ENCODE measurements at regions not wholly inside any gene's neighbourhood (a gene's known extent, or its start where the extent isn't known, plus 50 kb on each side); places are given as distances from the start of the nearest gene placed in this dataset.

- Histone ChIP-seq H3K27ac (ENCODE audit: low read depth, low read length) (no peak overlapping the region), H3K36me3 (ENCODE audit: control insufficient read depth in 1 of 2, insufficient read depth in 2 of 2, low read length in 2 of 2) (no peaks in the 10 kb centered on the region), H3K9ac (ENCODE audit: low read depth in 1 of 2, low read length in 2 of 2) (no peak overlapping the region), H3K4me1 (ENCODE audit: control insufficient read depth in 1 of 2, insufficient read depth in 2 of 2, low read length in 2 of 2) (no peaks in the 10 kb centered on the region), H3K4me3 (ENCODE audit: low read depth in 1 of 2, low read length in 2 of 2) (no peak overlapping the region), H3K9me3 (ENCODE audit: control insufficient read depth in 1 of 2, low read length in 2 of 2) (peaks cover 14 to 20% of the 10 kb centered on the region in 2 donors), H3K27me3 (ENCODE audit: control insufficient read depth in 1 of 2, insufficient read depth in 2 of 2, low read length in 2 of 2) (no peaks in the 10 kb centered on the region)
These were observed 66.2 kb upstream of the CDK13 start for GRCh38 chr7:39883812-39884390.

GRCh38 chr7:39888171-39888853, 61.7 kb upstream of the CDK13 start:
- Histone ChIP-seq H3K36me3 (ENCODE audit: control insufficient read depth in 1 of 2, insufficient read depth in 2 of 2, low read length in 2 of 2) (no peaks in the 10 kb centered on the region), H3K27me3 (ENCODE audit: control insufficient read depth in 1 of 2, insufficient read depth in 2 of 2, low read length in 2 of 2) (no peaks in the 10 kb centered on the region), H3K9ac (ENCODE audit: low read depth in 1 of 2, low read length in 2 of 2) (no peak overlapping the region), H3K9me3 (ENCODE audit: control insufficient read depth in 1 of 2, low read length in 2 of 2) (no peaks in the 10 kb centered on the region), H3K4me3 (ENCODE audit: low read depth in 1 of 2, low read length in 2 of 2) (no peak overlapping the region), H3K4me1 (ENCODE audit: control insufficient read depth in 1 of 2, insufficient read depth in 2 of 2, low read length in 2 of 2) (no peaks in the 10 kb centered on the region), H3K27ac (ENCODE audit: low read depth, low read length) (no peak overlapping the region)

DNA sequence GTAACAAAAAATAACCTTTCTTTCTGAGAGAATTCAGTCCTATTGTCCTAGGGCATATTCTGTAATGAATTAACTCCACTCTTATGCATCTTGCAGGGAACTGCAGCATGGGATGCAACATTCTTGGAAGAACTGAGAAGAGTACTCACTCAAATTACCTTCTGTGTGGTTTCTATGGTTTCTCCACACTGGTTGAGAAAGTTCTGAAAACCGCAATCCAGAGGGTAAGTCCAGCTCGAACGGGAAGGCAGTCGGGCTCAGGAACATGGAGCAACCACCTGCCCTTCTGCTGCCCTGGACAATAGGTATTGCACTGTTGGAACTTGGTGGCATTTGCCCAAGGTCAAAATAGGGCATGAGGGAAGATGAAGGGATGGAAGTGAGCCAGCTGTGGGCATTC, 59.6 kb upstream of the CDK13 start:
- Histone ChIP-seq H3K36me3 (ENCODE audit: control insufficient read depth in 1 of 2, insufficient read depth in 2 of 2, low read length in 2 of 2) (no peaks in the 10 kb centered on the region), H3K9ac (ENCODE audit: low read depth in 1 of 2, low read length in 2 of 2) (no peak overlapping the region), H3K27ac (ENCODE audit: low read depth, low read length) (no peak overlapping the region), H3K27me3 (ENCODE audit: control insufficient read depth in 1 of 2, insufficient read depth in 2 of 2, low read length in 2 of 2) (peaks cover 0 to 4% of the 10 kb centered on the region in 2 donors), H3K4me1 (ENCODE audit: control insufficient read depth in 1 of 2, insufficient read depth in 2 of 2, low read length in 2 of 2) (no peaks in the 10 kb centered on the region), H3K9me3 (ENCODE audit: control insufficient read depth in 1 of 2, low read length in 2 of 2) (no peaks in the 10 kb centered on the region), H3K4me3 (ENCODE audit: low read depth in 1 of 2, low read length in 2 of 2) (no peak overlapping the region)

DNA sequence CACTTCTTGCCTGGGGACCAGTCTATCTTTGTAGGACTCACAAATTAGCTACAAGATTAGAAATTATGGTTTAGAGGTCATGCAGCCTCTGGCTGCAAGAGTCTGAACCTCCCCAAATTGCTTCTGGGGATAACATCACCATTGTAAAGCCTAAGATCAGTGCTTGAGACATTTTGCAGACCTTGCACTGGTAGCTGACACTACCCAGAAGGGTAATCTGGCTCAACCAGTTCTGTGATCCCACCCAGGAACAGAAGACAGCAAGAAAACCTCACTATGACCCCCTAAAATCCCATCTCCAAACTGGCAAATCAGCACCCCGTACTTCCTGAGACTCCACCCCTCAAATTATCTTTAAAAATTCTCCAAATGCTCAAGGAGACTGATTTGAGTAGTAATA, 58.2 kb upstream of the CDK13 start:
- Histone ChIP-seq H3K4me1 (ENCODE audit: control insufficient read depth in 1 of 2, insufficient read depth in 2 of 2, low read length in 2 of 2) (no peaks in the 10 kb centered on the region), H3K27ac (ENCODE audit: low read depth, low read length) (no peak overlapping the region), H3K4me3 (ENCODE audit: low read depth in 1 of 2, low read length in 2 of 2) (no peak overlapping the region), H3K9me3 (ENCODE audit: control insufficient read depth in 1 of 2, low read length in 2 of 2) (no peaks in the 10 kb centered on the region), H3K9ac (ENCODE audit: low read depth in 1 of 2, low read length in 2 of 2) (no peak overlapping the region), H3K27me3 (ENCODE audit: control insufficient read depth in 1 of 2, insufficient read depth in 2 of 2, low read length in 2 of 2) (peaks cover 0 to 4% of the 10 kb centered on the region in 2 donors), H3K36me3 (ENCODE audit: control insufficient read depth in 1 of 2, insufficient read depth in 2 of 2, low read length in 2 of 2) (no peaks in the 10 kb centered on the region)

DNA sequence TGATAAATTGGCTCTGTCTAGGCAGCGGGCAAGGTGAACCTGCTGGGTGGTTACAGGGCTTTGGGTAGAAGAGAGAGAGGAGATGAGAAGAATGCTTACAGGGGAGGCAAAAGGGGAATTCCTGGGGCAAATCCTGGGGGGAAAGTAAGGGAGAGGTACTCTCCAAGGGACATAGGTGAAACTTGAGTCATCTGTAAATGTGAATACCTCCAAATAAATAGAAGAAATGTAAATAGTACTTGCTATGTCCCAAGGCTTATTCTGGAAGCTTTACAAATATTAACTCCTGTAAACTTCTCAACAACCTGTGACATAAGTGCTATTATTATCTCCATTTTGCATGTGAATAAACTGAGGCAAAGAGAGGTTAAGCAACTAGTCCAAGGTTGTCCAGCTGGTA, 57.7 kb upstream of the CDK13 start:
- Histone ChIP-seq H3K27ac (ENCODE audit: low read depth, low read length) (no peak overlapping the region), H3K36me3 (ENCODE audit: control insufficient read depth in 1 of 2, insufficient read depth in 2 of 2, low read length in 2 of 2) (no peaks in the 10 kb centered on the region), H3K9ac (ENCODE audit: low read depth in 1 of 2, low read length in 2 of 2) (no peak overlapping the region), H3K4me3 (ENCODE audit: low read depth in 1 of 2, low read length in 2 of 2) (no peak overlapping the region), H3K27me3 (ENCODE audit: control insufficient read depth in 1 of 2, insufficient read depth in 2 of 2, low read length in 2 of 2) (peaks cover 0 to 4% of the 10 kb centered on the region in 2 donors), H3K9me3 (ENCODE audit: control insufficient read depth in 1 of 2, low read length in 2 of 2) (no peaks in the 10 kb centered on the region), H3K4me1 (ENCODE audit: control insufficient read depth in 1 of 2, insufficient read depth in 2 of 2, low read length in 2 of 2) (no peaks in the 10 kb centered on the region)

DNA sequence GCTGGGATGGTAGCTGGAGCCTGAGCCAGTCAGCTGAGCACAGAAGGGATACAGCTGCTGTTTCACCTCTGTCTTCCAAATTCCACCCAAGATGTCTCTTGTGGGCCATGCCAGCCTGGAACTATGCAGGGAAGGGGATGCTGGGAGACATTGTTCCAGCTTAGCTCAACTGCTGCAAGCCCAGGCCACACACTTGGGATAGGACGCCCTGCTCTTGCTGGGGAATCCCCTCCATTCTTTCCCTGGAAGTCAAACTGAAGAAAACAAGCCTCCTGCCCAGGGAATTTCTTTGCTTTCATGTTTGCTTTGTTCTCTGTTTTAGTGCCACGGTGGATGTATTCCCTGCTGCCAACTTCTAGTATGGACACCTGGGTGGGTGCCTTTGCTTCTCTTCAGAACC, 55.2 kb upstream of the CDK13 start:
- Histone ChIP-seq H3K9me3 (ENCODE audit: control insufficient read depth in 1 of 2, low read length in 2 of 2) (no peaks in the 10 kb centered on the region), H3K36me3 (ENCODE audit: control insufficient read depth in 1 of 2, insufficient read depth in 2 of 2, low read length in 2 of 2) (no peaks in the 10 kb centered on the region), H3K4me1 (ENCODE audit: control insufficient read depth in 1 of 2, insufficient read depth in 2 of 2, low read length in 2 of 2) (no peaks in the 10 kb centered on the region), H3K27ac (ENCODE audit: low read depth, low read length) (no peak overlapping the region), H3K9ac (ENCODE audit: low read depth in 1 of 2, low read length in 2 of 2) (no peak overlapping the region), H3K27me3 (ENCODE audit: control insufficient read depth in 1 of 2, insufficient read depth in 2 of 2, low read length in 2 of 2) (peaks cover 0 to 8% of the 10 kb centered on the region in 2 donors), H3K4me3 (ENCODE audit: low read depth in 1 of 2, low read length in 2 of 2) (no peak overlapping the region)

DNA sequence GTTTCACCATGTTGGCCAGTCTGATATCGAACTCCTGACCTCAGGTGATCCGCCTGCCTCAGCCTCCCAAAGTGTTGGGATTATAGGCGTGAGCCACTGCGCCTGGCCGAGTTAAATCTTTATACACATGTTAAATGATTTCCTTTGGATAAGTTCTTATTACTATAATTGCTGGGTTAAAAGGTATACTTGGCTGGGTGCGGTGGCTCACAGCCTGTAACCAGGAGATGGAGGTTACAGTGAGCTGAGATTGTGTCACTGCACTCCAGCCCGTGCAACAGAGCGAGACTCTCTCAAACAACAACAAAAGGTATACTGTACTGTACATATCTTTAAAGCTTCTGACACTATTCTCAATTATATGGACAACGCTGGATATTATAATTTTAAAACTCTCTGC, 53.2 kb upstream of the CDK13 start:
- Histone ChIP-seq H3K9ac (ENCODE audit: low read depth in 1 of 2, low read length in 2 of 2) (no peak overlapping the region), H3K36me3 (ENCODE audit: control insufficient read depth in 1 of 2, insufficient read depth in 2 of 2, low read length in 2 of 2) (no peaks in the 10 kb centered on the region), H3K27me3 (ENCODE audit: control insufficient read depth in 1 of 2, insufficient read depth in 2 of 2, low read length in 2 of 2) (peaks cover 0 to 9% of the 10 kb centered on the region in 2 donors), H3K27ac (ENCODE audit: low read depth, low read length) (no peak overlapping the region), H3K9me3 (ENCODE audit: control insufficient read depth in 1 of 2, low read length in 2 of 2) (no peaks in the 10 kb centered on the region), H3K4me3 (ENCODE audit: low read depth in 1 of 2, low read length in 2 of 2) (no peak overlapping the region), H3K4me1 (ENCODE audit: control insufficient read depth in 1 of 2, insufficient read depth in 2 of 2, low read length in 2 of 2) (no peaks in the 10 kb centered on the region)

DNA sequence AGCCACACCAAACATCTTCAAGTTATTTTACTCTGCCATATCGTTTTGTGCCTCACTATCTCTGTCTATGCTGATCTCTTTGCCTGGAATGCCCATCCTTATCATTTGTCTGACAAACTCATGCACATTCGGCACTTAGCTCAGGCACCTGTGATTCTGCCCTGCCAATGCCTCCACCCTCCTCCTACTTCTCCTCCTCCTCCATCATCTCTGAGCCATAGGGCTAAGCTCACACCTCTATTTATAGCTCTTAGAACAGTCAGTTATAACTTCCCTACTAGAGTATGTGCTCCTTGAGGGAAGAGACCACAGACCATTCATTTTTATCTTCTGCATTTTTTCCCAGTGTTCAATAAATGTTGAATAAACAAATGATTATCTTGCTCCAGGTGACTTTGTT, 51.2 kb upstream of the CDK13 start:
- H3K9ac ChIP-seq (ENCODE audit: low read depth in 1 of 2, low read length in 2 of 2), result no peak overlapping the region
- no peak overlapping the region for H3K4me3 ChIP-seq (ENCODE audit: low read depth in 1 of 2, low read length in 2 of 2)
- no peak overlapping the region for H3K27ac ChIP-seq (ENCODE audit: low read depth, low read length)
- H3K27me3 ChIP-seq (ENCODE audit: control insufficient read depth in 1 of 2, insufficient read depth in 2 of 2, low read length in 2 of 2), result peaks cover 0 to 9% of the 10 kb centered on the region in 2 donors
- no peaks in the 10 kb centered on the region for H3K36me3 ChIP-seq (ENCODE audit: control insufficient read depth in 1 of 2, insufficient read depth in 2 of 2, low read length in 2 of 2)
- no peaks in the 10 kb centered on the region for H3K9me3 ChIP-seq (ENCODE audit: control insufficient read depth in 1 of 2, low read length in 2 of 2)
- H3K4me1 ChIP-seq (ENCODE audit: control insufficient read depth in 1 of 2, insufficient read depth in 2 of 2, low read length in 2 of 2), result no peaks in the 10 kb centered on the region

Measured in duodenal mucosa (tissue), 2 donors.